HepG2 (cell line): ENCODE measurements at regions not wholly inside any gene's neighbourhood (a gene's known extent, or its start where the extent isn't known, plus 50 kb on each side); places are given as distances from the start of the nearest gene placed in this dataset.

ENCODE experiments used
- CHD2 ChIP-seq: IDR thresholded peaks from 2 replicates; pipeline ENCODE4 v1.6.1; 2011; ENCODE audit warnings: low read depth, low read length, improper control_type of control experiment
- MAZ ChIP-seq, 2 experiments: sonication (generic) in 1 of 2; formaldehyde crosslinking in 1 of 2; IDR thresholded peaks; 2 replicates each; pipeline versions ENCODE4 v1.5.0 to v1.6.1; 2012 to 2020; ENCODE audit warnings: low read depth in 2 of 2, mild to moderate bottlenecking in 2 of 2, borderline replicate concordance in 1 of 2, improper control_type of control experiment in 1 of 2, low read length in 1 of 2, missing genetic modification reagents in 1 of 2, moderate library complexity in 1 of 2
- SAFB2 ChIP-seq: sonication (generic); formaldehyde crosslinking; IDR thresholded peaks from 2 replicates; pipeline ENCODE4 v1.5.1; 2020; ENCODE audit warnings: missing genetic modification reagents, low read depth, mild to moderate bottlenecking, borderline replicate concordance
- TF ChIP-seq, protein P1 (sequence below): sonication (generic); formaldehyde crosslinking; IDR thresholded peaks from 2 replicates; pipeline ENCODE4 v1.8.0; 2022; ENCODE audit warnings: missing genetic modification reagents, mild to moderate bottlenecking, borderline replicate concordance

- TF ChIP-seq CHD2 (no peak), MAZ (IDR thresholded peaks at IDR 0.05; ENCODE audit: borderline replicate concordance, low read depth, low read length) (no peak), MAZ (CRISPR knock-in tag; IDR thresholded peaks at IDR 0.05; ENCODE audit: low read depth) (no peak), SAFB2 (CRISPR knock-in tag) (no peak)
- TF ChIP-seq, protein P1, sequence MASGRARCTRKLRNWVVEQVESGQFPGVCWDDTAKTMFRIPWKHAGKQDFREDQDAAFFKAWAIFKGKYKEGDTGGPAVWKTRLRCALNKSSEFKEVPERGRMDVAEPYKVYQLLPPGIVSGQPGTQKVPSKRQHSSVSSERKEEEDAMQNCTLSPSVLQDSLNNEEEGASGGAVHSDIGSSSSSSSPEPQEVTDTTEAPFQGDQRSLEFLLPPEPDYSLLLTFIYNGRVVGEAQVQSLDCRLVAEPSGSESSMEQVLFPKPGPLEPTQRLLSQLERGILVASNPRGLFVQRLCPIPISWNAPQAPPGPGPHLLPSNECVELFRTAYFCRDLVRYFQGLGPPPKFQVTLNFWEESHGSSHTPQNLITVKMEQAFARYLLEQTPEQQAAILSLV (CRISPR knock-in tag): no peak
These were observed 265.1 kb downstream of the FAM76B start for GRCh38 chr11:95524314-95525036.
